ENCODE measurements at regions not wholly inside any gene's neighbourhood (a gene's known extent, or its start where the extent isn't known, plus 50 kb on each side); places are given as distances from the start of the nearest gene placed in this dataset.

DNA sequence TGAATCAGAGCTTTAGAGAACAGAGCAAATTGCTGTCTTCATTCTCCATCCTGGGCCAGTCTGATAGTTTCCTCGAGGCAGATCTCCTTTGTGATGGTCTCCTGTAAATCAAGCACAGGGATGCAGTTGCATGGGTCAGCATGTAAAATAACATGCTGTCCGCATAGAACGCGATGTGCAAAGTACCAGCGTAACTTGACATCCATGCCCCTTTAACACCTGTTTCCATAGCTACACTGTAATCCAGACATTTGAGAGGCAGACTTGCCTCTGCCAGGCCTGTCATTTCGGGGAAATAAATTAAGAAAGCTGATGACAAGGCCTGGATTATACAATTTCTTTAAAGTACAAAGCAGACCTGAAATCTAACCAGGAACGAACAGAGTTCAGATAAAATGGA lies 413.5 kb downstream of the TLE4 start:
- TF ChIP-seq CTCF (IDR thresholded peaks at IDR 0.05), result no peak
- no peak for TF ChIP-seq POLR2A (IDR thresholded peaks at IDR 0.05)

All from adrenal gland (tissue), 5 donors.